Upper lobe of left lung (tissue), 4 donors: ENCODE measurements at regions not wholly inside any gene's neighbourhood (a gene's known extent, or its start where the extent isn't known, plus 50 kb on each side); places are given as distances from the start of the nearest gene placed in this dataset.

Source experiments
- CTCF ChIP-seq, 6 experiments: fragments of 450-650 bp in 4 of 6; fragments of 200-600 bp in 2 of 6; sonication (generic) in 2 of 6; IDR thresholded peaks; one replicate each; pipeline ENCODE4 v1.5.1; 2016 to 2019; ENCODE audit warnings: antibody characterized with exemption in 6 of 6
- EP300 ChIP-seq, 4 donors: sonication (generic); formaldehyde crosslinking; IDR thresholded peaks; one replicate each; pipeline ENCODE4 v1.5.1; 2017; ENCODE audit warnings: antibody characterized with exemption in 4 of 4, control low read depth in 2 of 4
- POLR2A ChIP-seq, 4 donors: fragments of 450-650 bp; IDR thresholded peaks; one replicate each; pipeline ENCODE4 v1.5.1; 2016 to 2017; ENCODE audit warnings: antibody characterized with exemption in 4 of 4, mild to moderate bottlenecking in 2 of 4

GRCh38 chr15:25959100-25959499 lies 96.0 kb upstream of the ATP10A start:
- no peak for TF ChIP-seq EP300 (IDR thresholded peaks at IDR 0.05)
- no peak for TF ChIP-seq CTCF (IDR thresholded peaks at IDR 0.05)
- no peak for TF ChIP-seq POLR2A (IDR thresholded peaks at IDR 0.05)
